Esophagus squamous epithelium (tissue), 5 donors: ENCODE measurements at regions not wholly inside any gene's neighbourhood (a gene's known extent, or its start where the extent isn't known, plus 50 kb on each side); places are given as distances from the start of the nearest gene placed in this dataset.
"Not testable (repeated sequence)": the region's sequence is repeated elsewhere in the genome, so short reads cannot be mapped to it uniquely, and the experiment has no call there.

Experiments used
- DNase-seq: peaks from one replicate; lab custom pipeline; 2025; lab: John Stamatoyannopoulos, UW
- H3K27ac ChIP-seq, 4 donors: fragments of 200-600 bp; sonication (generic); one replicate each; pipeline ENCODE4 v1.5.1; 2016 to 2019; ENCODE audit warnings: mild to moderate bottlenecking in 1 of 4
- H3K27me3 ChIP-seq, 4 donors: fragments of 200-600 bp; sonication (generic); 1 replicate in 3 of 4; 2 replicates in 1 of 4; pipeline versions ENCODE4 v1.5.1 to v1.6.0; 2017 to 2021; ENCODE audit warnings: antibody characterized with exemption in 1 of 4
- H3K36me3 ChIP-seq, 3 donors: fragments of 200-600 bp; sonication (generic); one replicate each; pipeline ENCODE4 v1.5.1; 2016 to 2019
- H3K4me1 ChIP-seq, 3 donors: fragments of 200-600 bp; sonication (generic); one replicate each; pipeline ENCODE4 v1.5.1; 2017 to 2019
- H3K4me3 ChIP-seq, 4 donors: fragments of 200-600 bp; sonication (generic); 1 replicate in 3 of 4; 2 replicates in 1 of 4; pipeline ENCODE4 v1.5.1; 2016 to 2019; ENCODE audit warnings: mild to moderate bottlenecking in 2 of 4, moderate library complexity in 1 of 4
- H3K9me3 ChIP-seq, 3 donors: fragments of 200-600 bp; sonication (generic); one replicate each; pipeline ENCODE4 v1.5.1; 2016 to 2019
- CTCF ChIP-seq, 6 experiments: fragments of 450-650 bp in 4 of 6; fragments of 200-600 bp in 2 of 6; sonication (generic) in 2 of 6; IDR thresholded peaks; one replicate each; pipeline ENCODE4 v1.5.1; 2016 to 2019; ENCODE audit warnings: antibody characterized with exemption in 6 of 6, mild to moderate bottlenecking in 4 of 6, moderate library complexity in 4 of 6
- POLR2A ChIP-seq, 4 donors: fragments of 450-650 bp; IDR thresholded peaks; one replicate each; pipeline ENCODE4 v1.6.1; 2017; ENCODE audit warnings: antibody characterized with exemption in 4 of 4, mild to moderate bottlenecking in 4 of 4, moderate library complexity in 3 of 4
- WGBS, 2 donors: methylation state at CpG; one replicate each; pipeline ENCODE4 v1.1.5; 2018; 5-methylcytosine and 5-hydroxymethylcytosine counted together
- intact Hi-C: fragments of 100-400 bp; cut with DNase I; formaldehyde crosslinking; loops from one replicate; pipeline ENCODE4 v1.15.0; 2022
- donor health status: DM: yes; HTN: yes; CAD: no.

DNA sequence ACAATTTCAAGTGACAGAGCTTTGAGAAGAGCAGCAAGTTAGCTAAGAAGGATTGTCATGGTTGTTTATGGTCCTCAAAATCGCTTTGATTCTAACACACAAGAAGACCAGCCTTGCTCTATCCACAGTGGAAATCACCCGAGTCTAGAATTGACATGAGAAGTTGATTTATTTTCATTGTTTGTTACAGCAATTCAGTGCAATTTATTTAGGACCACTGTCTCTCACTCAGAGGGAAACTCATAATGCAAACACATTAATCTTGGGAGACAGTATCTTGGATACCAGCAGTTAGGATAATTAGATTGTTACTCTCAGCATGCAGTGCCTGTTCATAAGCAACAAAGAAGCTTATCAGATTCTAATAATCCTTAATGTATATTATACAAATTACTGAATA lies 498.9 kb downstream of the NTRK2 start:
- intact Hi-C loops: no loop called here
- DNase-seq: no peak
- Histone ChIP-seq H3K4me1 (peaks cover 0 to 13% (median 0%) of the 10 kb centered on the region in 3 donors), H3K9me3 (no peaks in the 10 kb centered on the region), H3K27me3 (no peaks in the 10 kb centered on the region), H3K36me3 (no peaks in the 10 kb centered on the region), H3K4me3 (no peak overlapping the region), H3K27ac (no peak overlapping the region)
- TF ChIP-seq CTCF (IDR thresholded peaks at IDR 0.05) (no peak), POLR2A (IDR thresholded peaks at IDR 0.05) (no peak)
- 68 to 76% methylated on average over 2 of the region's 2 CpGs for WGBS, 2 donors

GRCh38 chr9:85167146-85167545 lies 497.6 kb downstream of the NTRK2 start:
- WGBS, 2 donors: 100% methylated on average over 1 of the region's 1 CpG
- Histone ChIP-seq H3K36me3 (no peaks in the 10 kb centered on the region), H3K9me3 (peaks cover 0 to 10% (median 6%) of the 10 kb centered on the region in 3 donors), H3K4me1 (peaks cover 0 to 1% (median 0%) of the 10 kb centered on the region in 3 donors), H3K27me3 (no peaks in the 10 kb centered on the region), H3K27ac (no peak overlapping the region), H3K4me3 (no peak overlapping the region)
- intact Hi-C loops: no loop called here
- TF ChIP-seq POLR2A (IDR thresholded peaks at IDR 0.05): no peak
- DNase-seq: no peak

DNA sequence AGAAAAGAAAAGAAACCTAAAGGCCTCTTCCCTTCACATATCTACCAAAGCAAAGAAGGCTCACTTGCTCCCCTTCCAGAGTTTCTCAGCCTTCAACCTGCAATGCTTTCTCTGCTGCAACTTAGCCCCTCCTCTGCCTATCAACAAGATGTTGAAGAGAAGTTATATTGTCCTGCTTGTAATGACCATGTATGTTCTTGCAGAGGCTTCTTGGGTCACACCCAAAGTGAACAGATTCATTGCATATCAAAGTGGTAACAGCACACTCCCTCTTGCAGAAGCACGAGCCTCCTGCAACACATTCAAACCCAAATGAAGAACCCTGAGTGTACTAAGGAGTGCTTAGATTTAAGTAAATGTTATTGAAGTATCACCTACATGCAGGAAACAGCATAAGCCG lies 494.3 kb downstream of the NTRK2 start:
- H3K9me3 ChIP-seq: peaks cover 0 to 10% (median 6%) of the 10 kb centered on the region in 3 donors
- no peaks in the 10 kb centered on the region for H3K4me1 ChIP-seq
- TF ChIP-seq POLR2A (IDR thresholded peaks at IDR 0.05) (no peak), CTCF (IDR thresholded peaks at IDR 0.05) (no peak)
- no peak for DNase-seq
- H3K27ac ChIP-seq: no peak overlapping the region
- intact Hi-C loops: no loop called here
- 64 to 92% methylated on average over 2 of the region's 2 CpGs for WGBS, 2 donors
- no peaks in the 10 kb centered on the region for H3K27me3 ChIP-seq
- H3K4me3 ChIP-seq: no peak overlapping the region
- H3K36me3 ChIP-seq: no peaks in the 10 kb centered on the region

- Histone ChIP-seq H3K9me3 (peaks cover 0 to 10% (median 6%) of the 10 kb centered on the region in 3 donors), H3K36me3 (no peaks in the 10 kb centered on the region), H3K4me3 (no peak overlapping the region), H3K27me3 (no peaks in the 10 kb centered on the region), H3K27ac (no peak overlapping the region), H3K4me1 (no peaks in the 10 kb centered on the region)
- DNase-seq: no peak
- intact Hi-C loops: no loop called here
- WGBS, 2 donors: 37 to 75% methylated on average over 1 of the region's 1 CpG
- TF ChIP-seq CTCF (IDR thresholded peaks at IDR 0.05) (no peak), POLR2A (IDR thresholded peaks at IDR 0.05) (no peak)
Observed at GRCh38 chr9:85163415-85163814, 493.9 kb downstream of the NTRK2 start.

DNA sequence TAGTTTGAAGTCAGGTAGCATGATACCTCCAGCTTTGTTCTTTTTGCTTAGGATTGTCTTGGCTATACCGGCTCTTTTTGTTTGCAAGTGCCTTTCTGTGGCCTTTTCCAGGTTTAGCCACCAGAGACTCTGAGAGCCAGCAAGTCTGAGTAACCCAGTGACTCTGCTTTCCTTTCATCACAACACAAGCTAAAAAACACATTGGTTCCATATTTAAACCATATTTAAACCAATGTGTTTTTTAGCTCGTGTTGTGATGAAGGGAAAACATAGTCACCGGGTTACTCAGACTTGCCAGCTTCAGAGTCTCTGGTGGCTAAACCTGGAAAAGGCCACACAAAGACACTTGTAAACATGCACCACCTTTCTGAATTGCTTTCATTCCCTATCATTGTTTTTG lies 493.3 kb downstream of the NTRK2 start:
- DNase-seq: no peak
- TF ChIP-seq POLR2A (IDR thresholded peaks at IDR 0.05) (no peak), CTCF (IDR thresholded peaks at IDR 0.05) (no peak)
- Histone ChIP-seq H3K4me3 (no peak overlapping the region), H3K36me3 (no peaks in the 10 kb centered on the region), H3K9me3 (peaks cover 0 to 10% (median 6%) of the 10 kb centered on the region in 3 donors), H3K27ac (no peak overlapping the region), H3K4me1 (no peaks in the 10 kb centered on the region), H3K27me3 (no peaks in the 10 kb centered on the region)
- intact Hi-C loops: no loop called here
- WGBS, 2 donors: 49 to 72% methylated on average over 3 of the region's 3 CpGs

- H3K4me1 ChIP-seq, intact Hi-C loops, H3K27me3 ChIP-seq, H3K36me3 ChIP-seq, H3K4me3 ChIP-seq, DNase-seq, H3K27ac ChIP-seq: not testable (repeated sequence)
- WGBS, 2 donors: 81 to 89% methylated on average over 3 to 4 of the region's 4 CpGs
- H3K9me3 ChIP-seq: peaks cover 0 to 10% (median 6%) of the 10 kb centered on the region in 3 donors
Observed at GRCh38 chr9:85160944-85161343, 491.4 kb downstream of the NTRK2 start.
